Adrenal gland (tissue), 5 donors: ENCODE measurements at regions not wholly inside any gene's neighbourhood (a gene's known extent, or its start where the extent isn't known, plus 50 kb on each side); places are given as distances from the start of the nearest gene placed in this dataset.

Experiments used
- POLR2A ChIP-seq, 2 donors: fragments of 450-650 bp; IDR thresholded peaks; one replicate each; pipeline ENCODE4 v1.6.1; 2017; ENCODE audit warnings: antibody characterized with exemption in 2 of 2, mild to moderate bottlenecking in 2 of 2, moderate library complexity in 1 of 2
- TF ChIP-seq, protein P1 (sequence below), 6 experiments: fragments of 450-650 bp in 4 of 6; fragments of 200-600 bp in 2 of 6; sonication (generic) in 1 of 6; IDR thresholded peaks; 1 replicate in 5 of 6; 2 replicates in 1 of 6; pipeline versions ENCODE4 v1.5.1 to v1.8.0; 2016 to 2021; ENCODE audit warnings: antibody characterized with exemption in 6 of 6, mild to moderate bottlenecking in 2 of 6, moderate library complexity in 1 of 6
- donor health status: DM: no; HTN: no; CAD: no.

DNA sequence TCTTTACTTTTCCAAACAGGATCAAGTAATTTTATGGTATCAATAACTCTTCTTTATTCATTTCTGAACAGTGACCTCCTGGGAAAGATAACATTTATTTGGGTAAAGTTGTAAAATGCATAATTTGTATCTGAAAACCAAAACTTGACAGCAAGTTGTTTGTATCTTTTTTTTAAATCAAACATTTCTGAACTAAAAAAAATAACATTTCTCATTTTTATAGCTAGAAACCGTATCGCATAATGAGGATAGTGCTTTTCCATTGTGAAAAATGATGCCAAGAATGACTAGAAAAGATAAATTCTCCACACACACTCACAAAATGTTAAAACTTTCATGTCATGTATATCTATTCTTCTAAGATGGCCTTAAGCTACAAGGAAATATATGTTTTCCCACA, 578.2 kb downstream of the RIT2 start:
- TF ChIP-seq, protein P1, sequence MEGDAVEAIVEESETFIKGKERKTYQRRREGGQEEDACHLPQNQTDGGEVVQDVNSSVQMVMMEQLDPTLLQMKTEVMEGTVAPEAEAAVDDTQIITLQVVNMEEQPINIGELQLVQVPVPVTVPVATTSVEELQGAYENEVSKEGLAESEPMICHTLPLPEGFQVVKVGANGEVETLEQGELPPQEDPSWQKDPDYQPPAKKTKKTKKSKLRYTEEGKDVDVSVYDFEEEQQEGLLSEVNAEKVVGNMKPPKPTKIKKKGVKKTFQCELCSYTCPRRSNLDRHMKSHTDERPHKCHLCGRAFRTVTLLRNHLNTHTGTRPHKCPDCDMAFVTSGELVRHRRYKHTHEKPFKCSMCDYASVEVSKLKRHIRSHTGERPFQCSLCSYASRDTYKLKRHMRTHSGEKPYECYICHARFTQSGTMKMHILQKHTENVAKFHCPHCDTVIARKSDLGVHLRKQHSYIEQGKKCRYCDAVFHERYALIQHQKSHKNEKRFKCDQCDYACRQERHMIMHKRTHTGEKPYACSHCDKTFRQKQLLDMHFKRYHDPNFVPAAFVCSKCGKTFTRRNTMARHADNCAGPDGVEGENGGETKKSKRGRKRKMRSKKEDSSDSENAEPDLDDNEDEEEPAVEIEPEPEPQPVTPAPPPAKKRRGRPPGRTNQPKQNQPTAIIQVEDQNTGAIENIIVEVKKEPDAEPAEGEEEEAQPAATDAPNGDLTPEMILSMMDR (IDR thresholded peaks at IDR 0.05) = no peak
- no peak for TF ChIP-seq POLR2A (IDR thresholded peaks at IDR 0.05)
